Astrocyte of the hippocampus (primary cell): ENCODE measurements at regions not wholly inside any gene's neighbourhood (a gene's known extent, or its start where the extent isn't known, plus 50 kb on each side); places are given as distances from the start of the nearest gene placed in this dataset.
A peak's percentile ranks its signal among the peaks of the same experiment; 100 is the strongest.
"Not testable (repeated sequence)": the region's sequence is repeated elsewhere in the genome, so short reads cannot be mapped to it uniquely, and the experiment has no call there.

Experiments used
- DNase-seq: peaks from one replicate; pipeline ENCODE4 v3.0.0; 2011; ENCODE audit warnings: low read depth, low spot score

- DNase-seq = peak; percentile 99
Measured at GRCh38 chr3:55160241-55160983, 232.6 kb upstream of the LRTM1 start.

- DNase-seq = no peak
Measured at GRCh38 chr3:55159711-55160110, 231.9 kb upstream of the LRTM1 start.

GRCh38 chr3:55159016-55159415 lies 231.2 kb upstream of the LRTM1 start:
- DNase-seq = no peak

GRCh38 chr3:55158345-55158744 lies 230.5 kb upstream of the LRTM1 start:
- no peak for DNase-seq

- DNase-seq = peak; percentile 60
Measured at GRCh38 chr3:55157731-55158130, 229.9 kb upstream of the LRTM1 start.

- no peak for DNase-seq
Measured at GRCh38 chr3:55156851-55157650, 229.2 kb upstream of the LRTM1 start.

GRCh38 chr3:55147856-55148720 lies 220.2 kb upstream of the LRTM1 start:
- no peak for DNase-seq

- DNase-seq = no peak
Measured at GRCh38 chr3:55147406-55147805, 219.5 kb upstream of the LRTM1 start.

- DNase-seq = no peak
Measured at GRCh38 chr3:55146216-55146615, 218.4 kb upstream of the LRTM1 start.

GRCh38 chr3:55144015-55144673 lies 216.3 kb upstream of the LRTM1 start:
- peak; percentile 47 for DNase-seq

- DNase-seq = no peak
Measured at GRCh38 chr3:55143336-55143735, 215.5 kb upstream of the LRTM1 start.

- not testable (repeated sequence) for DNase-seq
Measured at GRCh38 chr3:55136291-55136690, 208.4 kb upstream of the LRTM1 start.

- peak; percentile 58 for DNase-seq
Measured at GRCh38 chr3:55128225-55128823, 200.5 kb upstream of the LRTM1 start.

GRCh38 chr3:55127565-55127964 lies 199.7 kb upstream of the LRTM1 start:
- no peak for DNase-seq

- no peak for DNase-seq
Measured at GRCh38 chr3:55124371-55124770, 196.5 kb upstream of the LRTM1 start.
